NCI-H345 treated with DMSO at 0.1 percent for 48 hours (cell line): ENCODE measurements at regions not wholly inside any gene's neighbourhood (a gene's known extent, or its start where the extent isn't known, plus 50 kb on each side); places are given as distances from the start of the nearest gene placed in this dataset.

Source experiments
- DNase-seq: peaks from one replicate; lab custom pipeline; 2025; ENCODE audit not compliant: unreplicated experiment; lab: John Stamatoyannopoulos, UW

DNA sequence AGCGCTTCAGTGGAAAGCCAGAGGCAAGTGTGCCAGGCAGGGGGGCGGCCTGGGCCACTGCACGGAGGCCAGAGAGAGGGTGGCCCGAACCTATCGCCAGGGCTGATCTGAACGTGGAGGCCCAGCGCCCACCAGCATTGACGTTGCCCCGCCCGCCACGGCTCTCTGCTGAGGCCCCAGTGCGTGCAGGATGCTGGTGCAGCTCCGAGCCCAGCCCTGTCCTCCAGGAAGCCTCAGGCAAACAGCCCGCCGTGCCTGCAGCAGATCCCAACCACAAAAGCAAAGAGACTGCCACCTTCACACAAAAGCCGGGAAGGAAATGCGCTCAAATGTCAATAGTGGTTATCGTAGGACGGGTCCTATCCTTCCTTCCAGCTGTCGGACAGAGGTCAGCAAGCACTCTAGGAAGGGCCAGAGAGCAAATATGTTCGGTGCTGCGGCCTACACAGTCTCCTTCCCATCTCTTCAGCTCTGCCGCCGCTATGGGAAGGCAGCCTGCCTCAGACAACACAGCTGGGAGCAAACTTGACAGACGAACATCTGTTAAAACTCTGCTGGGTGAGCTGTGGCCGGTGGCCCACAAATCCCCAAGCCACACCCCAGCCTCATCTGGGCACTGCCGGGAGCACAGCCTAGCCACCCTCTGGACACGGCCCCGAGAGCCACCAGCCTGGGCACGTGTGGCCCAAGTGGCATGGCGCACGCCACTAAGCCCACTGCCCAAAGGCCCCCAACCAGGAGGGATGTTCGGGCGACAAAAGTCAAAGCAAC, 146.2 kb downstream of the CRYBB2 start:
- no peak for DNase-seq

- DNase-seq = no peak
Observed at GRCh38 chr22:25366408-25366807, 147.0 kb downstream of the CRYBB2 start.

- DNase-seq = no peak
Observed at GRCh38 chr22:25366876-25367466, 147.5 kb downstream of the CRYBB2 start.

DNA sequence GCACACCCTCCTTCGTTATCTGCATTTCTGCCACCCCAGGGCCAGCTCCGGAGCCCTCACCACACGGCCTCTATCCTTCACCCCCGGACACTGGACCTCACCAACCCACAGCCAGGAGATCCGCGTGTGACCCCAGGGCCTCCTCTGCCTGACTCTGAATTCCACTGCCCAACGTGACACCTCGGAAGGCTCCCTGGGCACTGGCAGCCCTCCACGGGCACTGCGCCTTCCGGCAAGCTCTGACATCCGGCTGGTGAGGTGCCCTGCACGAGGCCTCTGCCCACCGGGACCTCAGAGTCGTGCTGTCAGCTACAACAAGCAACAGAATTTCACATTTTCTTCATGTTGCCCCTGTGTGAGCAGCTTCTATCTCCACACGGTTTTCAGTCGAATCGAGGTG, 148.3 kb downstream of the CRYBB2 start:
- no peak for DNase-seq

GRCh38 chr22:25368271-25368670, 148.8 kb downstream of the CRYBB2 start:
- no peak for DNase-seq

DNA sequence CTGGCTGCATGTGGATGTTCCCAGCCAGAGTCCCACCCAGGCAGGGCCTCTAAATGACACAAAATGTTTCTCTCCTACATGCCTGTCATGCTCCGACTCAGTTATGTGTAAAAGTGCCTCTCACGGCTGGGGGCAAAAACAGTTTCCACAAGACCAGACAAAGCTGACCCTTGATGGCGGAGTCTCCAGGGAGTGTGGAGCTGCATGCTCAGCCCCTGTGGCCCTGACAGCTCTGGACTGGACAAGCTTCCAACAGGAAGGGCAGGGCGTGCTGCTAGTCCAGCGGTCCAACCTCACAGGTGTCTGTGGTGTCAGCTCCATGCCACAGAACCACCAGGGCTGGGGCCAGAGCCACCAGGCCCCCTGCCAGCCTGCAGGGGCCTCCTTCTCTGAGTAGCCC, 149.6 kb downstream of the CRYBB2 start:
- no peak for DNase-seq

DNA sequence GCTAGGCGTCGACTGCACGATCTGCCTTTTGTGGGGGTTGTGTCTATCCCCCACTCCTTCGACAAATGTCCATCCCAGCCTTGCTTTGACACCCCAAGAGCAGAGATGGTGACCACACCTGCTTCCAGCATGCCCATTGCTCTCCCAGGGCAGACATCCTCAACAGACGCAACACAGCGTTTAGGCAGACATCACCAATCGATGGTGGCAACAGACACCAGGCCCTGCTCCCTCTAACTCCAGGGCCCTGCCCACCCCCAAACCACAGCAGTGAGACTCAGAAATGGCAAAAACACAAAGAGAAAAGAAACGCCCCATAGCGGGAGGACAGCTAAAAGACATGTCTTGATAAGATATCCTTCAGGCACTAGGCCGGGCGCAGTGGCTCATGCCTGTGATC, 150.9 kb downstream of the CRYBB2 start:
- DNase-seq = no peak

- no peak for DNase-seq
Observed at GRCh38 chr22:25372000-25372595, 152.7 kb downstream of the CRYBB2 start.

DNA sequence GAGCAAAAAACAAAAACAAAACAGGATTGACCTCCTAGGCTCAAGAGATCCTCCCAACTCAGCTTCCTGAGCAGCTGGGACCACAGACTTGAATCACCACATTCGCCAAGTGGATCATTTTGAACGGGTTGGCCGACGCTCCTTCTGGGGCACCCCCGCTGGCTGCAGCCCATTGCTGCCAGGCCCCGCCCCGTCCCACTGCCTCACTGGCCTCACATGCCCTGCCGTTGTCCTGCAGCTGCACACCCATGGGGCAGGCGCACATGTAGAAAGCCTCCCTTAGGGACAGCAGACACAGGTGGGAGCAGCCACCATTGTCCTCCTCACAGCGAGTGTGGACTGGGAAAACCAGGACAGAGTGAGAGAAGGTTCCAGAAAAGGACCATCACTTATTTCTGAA, 154.5 kb downstream of the CRYBB2 start:
- no peak for DNase-seq

- DNase-seq = no peak
Observed at GRCh38 chr22:25374869-25375268, 155.4 kb downstream of the CRYBB2 start.

DNA sequence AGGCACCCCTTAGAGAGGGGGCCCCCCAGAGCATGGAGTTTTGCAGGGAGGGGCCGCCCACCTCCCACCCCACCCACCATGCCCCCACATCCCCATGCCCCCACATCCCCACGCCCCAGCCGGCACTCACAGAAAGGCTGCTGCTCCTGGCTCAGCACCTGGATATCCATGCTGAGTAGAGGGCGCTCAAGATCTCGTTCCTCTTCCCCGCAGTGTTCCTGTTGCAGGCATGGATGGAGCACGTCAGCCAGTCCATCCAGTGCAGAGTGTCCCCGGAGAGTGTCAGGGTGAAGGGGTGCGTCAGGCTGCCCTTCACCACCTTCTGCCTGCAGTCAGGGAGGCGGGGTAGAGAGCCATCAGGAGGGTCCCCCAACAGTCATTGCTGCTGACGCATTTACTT, 156.2 kb downstream of the CRYBB2 start:
- no peak for DNase-seq

- DNase-seq = no peak
Observed at GRCh38 chr22:25377699-25378098, 158.3 kb downstream of the CRYBB2 start.

DNA sequence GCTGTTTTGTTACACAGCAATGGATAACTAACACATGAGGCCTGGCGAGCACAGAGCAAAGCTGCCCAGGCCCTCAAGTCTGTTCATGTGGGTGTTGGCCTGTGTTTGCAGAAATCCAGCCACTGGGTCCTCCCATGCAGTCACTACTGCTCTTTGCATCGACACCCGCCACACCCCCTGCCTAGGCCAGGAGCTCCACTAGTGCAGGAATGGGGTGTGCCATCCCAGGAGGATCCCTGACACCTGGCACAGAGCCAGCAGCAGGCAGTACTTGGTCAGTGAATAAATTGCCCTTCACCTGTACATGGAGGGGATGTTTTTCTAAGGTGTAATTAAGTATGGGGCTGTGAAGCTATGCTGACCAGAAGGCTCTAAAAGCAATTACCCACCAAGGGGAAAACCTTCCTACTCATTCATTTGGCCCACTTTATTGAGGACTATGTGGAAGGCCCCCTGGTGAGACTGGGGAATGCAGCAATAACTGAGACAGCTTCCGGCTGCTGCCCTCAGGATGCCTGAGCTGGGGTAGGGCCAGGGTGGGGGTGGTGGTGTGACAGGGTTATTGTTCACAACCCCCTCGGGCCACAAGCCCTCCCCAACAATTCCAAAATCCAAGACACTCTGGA, 160.8 kb downstream of the CRYBB2 start:
- DNase-seq = no peak

DNA sequence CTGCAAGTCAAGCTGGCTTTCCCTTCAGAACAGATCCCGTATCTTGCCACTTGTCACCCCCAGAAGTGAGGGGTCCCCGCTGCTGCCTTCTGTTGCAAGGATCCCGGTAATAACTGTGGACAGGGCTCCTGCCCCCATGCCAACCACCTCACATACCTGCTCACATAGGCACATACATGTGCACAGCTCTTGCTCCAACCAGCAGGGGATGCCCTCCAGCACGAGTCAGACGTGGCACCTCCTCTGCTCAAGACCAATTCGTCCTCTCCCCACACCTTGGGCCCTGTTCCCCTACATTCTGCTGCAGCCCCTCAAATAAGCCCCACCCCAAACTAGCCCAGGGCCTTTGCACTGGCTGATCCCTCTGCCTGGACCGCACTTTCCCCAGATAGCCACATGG, 163.3 kb downstream of the CRYBB2 start:
- DNase-seq = no peak

GRCh38 chr22:25383278-25383820, 163.9 kb downstream of the CRYBB2 start:
- no peak for DNase-seq

DNA sequence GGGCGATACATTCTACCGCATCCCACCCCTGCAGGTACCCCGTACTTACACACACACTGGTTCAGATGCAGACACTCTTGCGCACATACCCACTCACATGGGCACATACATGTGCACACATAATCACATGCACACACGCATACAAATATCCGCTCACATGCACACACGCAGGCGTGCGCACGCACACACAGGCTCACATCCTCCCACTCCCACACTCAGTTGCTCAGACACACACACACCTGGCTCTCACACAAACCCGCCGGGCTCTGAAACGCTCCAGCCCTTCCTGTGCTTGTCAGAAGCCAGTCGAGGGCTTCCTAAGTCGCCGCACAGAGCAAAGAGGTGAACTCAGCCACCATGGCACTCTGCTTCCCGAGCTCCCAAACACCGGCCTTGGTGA, 164.5 kb downstream of the CRYBB2 start:
- DNase-seq = no peak

- no peak for DNase-seq
Observed at GRCh38 chr22:25386538-25386884, 167.1 kb downstream of the CRYBB2 start.

GRCh38 chr22:25388415-25388814, 169.0 kb downstream of the CRYBB2 start:
- no peak for DNase-seq

- no peak for DNase-seq
Observed at GRCh38 chr22:25388866-25389540, 169.6 kb downstream of the CRYBB2 start.

DNA sequence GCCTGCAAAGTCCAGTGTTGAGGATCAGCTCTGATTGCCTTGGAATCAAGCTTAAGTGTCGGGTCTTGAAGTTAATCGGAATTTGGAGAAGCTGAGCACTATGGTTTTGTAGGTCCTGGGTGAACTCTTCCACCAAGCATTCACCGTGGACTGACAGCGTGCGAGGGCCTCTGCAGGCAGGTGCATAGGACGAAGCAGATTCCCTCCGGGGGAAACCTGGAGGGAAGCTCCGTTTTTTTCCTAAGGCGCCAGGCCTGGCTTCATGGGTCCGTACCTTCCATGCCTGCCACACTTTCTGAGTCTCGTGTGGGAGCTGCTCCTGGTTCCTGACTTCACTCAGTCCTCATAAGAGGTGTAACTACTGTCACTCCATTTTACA, 170.1 kb downstream of the CRYBB2 start:
- no peak for DNase-seq
